Thoracic aorta (tissue), 2 donors: ENCODE measurements at regions not wholly inside any gene's neighbourhood (a gene's known extent, or its start where the extent isn't known, plus 50 kb on each side); places are given as distances from the start of the nearest gene placed in this dataset.

Experiments used
- ATAC-seq: fragments of 150-250 bp; one replicate; pipeline ENCODE4 v1.8.0; 2017; ENCODE audit warnings: low read depth; ENCODE audit not compliant: insufficient number of reproducible peaks, low FRiP score
- DNase-seq: peaks from one replicate; pipeline ENCODE4 v3.0.0-alpha.2; 2020; ENCODE audit warnings: low spot score
- H3K27ac ChIP-seq, 2 donors: fragments of 200-600 bp; sonication (generic); 1 replicate in 1 of 2; 2 replicates in 1 of 2; pipeline ENCODE4 v1.5.1; 2016; ENCODE audit warnings: mild to moderate bottlenecking in 2 of 2, moderate library complexity in 2 of 2
- H3K27me3 ChIP-seq: fragments of 200-600 bp; sonication (generic); replicated peaks from 2 replicates; pipeline ENCODE4 v1.6.0; 2016; ENCODE audit warnings: mild to moderate bottlenecking; ENCODE audit not compliant: insufficient read depth
- H3K36me3 ChIP-seq: fragments of 200-600 bp; sonication (generic); one replicate; pipeline ENCODE4 v1.5.1; 2016
- H3K4me1 ChIP-seq, 2 donors: fragments of 200-600 bp; sonication (generic); 1 replicate in 1 of 2; 2 replicates in 1 of 2; pipeline versions ENCODE4 v1.5.1 to v1.6.0; 2016; ENCODE audit warnings: low read depth in 2 of 2, mild to moderate bottlenecking in 1 of 2; ENCODE audit not compliant: control insufficient read depth in 1 of 2
- H3K4me3 ChIP-seq: fragments of 200-600 bp; sonication (generic); 2 replicates; pipeline ENCODE4 v1.5.1; 2016; ENCODE audit warnings: mild to moderate bottlenecking
- H3K9me3 ChIP-seq: fragments of 200-600 bp; sonication (generic); 2 replicates; pipeline ENCODE4 v1.5.1; 2016
- CTCF ChIP-seq: fragments of 200-600 bp; sonication (generic); IDR thresholded peaks from one replicate; pipeline ENCODE4 v1.5.1; 2019; ENCODE audit warnings: antibody characterized with exemption

- Histone ChIP-seq H3K27ac (no peak overlapping the region), H3K27me3 (no peaks in the 10 kb centered on the region), H3K9me3 (no peaks in the 10 kb centered on the region), H3K4me3 (no peak overlapping the region), H3K36me3 (no peaks in the 10 kb centered on the region), H3K4me1 (no peaks in the 10 kb centered on the region)
- no peak for ATAC-seq
- no peak for TF ChIP-seq CTCF
- DNase-seq = no peak
These were observed 256.2 kb downstream of the KIF21A start for GRCh38 chr12:39186744-39187143.

DNA sequence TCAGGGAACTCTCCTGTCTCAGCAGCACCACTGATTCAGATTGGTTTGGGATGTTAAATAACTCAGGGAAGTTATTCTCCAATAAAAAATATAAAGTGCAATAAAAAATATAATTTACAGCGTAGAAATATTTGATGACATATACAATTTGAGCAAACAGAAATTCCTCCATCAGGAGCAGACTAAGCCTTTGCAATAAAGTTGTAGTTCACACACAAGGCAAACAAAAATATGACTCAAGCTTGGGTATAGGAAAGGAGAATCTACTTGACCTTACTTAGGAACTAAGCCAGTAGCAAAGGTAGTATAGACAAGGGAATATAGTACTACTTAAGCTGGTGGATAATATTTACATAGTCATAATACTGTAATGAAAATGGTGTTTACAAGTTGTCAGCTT lies 264.1 kb downstream of the KIF21A start:
- Histone ChIP-seq H3K4me3 (no peak overlapping the region), H3K36me3 (no peaks in the 10 kb centered on the region), H3K9me3 (no peaks in the 10 kb centered on the region), H3K4me1 (no peaks in the 10 kb centered on the region), H3K27ac (no peak overlapping the region), H3K27me3 (no peaks in the 10 kb centered on the region)
- TF ChIP-seq CTCF = no peak
- ATAC-seq (no peak), DNase-seq (no peak)

- Histone ChIP-seq H3K36me3 (no peaks in the 10 kb centered on the region), H3K27ac (no peak overlapping the region), H3K27me3 (no peaks in the 10 kb centered on the region), H3K4me1 (no peaks in the 10 kb centered on the region), H3K4me3 (no peak overlapping the region), H3K9me3 (no peaks in the 10 kb centered on the region)
- no peak for DNase-seq
- ATAC-seq = no peak
- no peak for TF ChIP-seq CTCF
These were observed 266.6 kb downstream of the KIF21A start for GRCh38 chr12:39176356-39176755.

DNA sequence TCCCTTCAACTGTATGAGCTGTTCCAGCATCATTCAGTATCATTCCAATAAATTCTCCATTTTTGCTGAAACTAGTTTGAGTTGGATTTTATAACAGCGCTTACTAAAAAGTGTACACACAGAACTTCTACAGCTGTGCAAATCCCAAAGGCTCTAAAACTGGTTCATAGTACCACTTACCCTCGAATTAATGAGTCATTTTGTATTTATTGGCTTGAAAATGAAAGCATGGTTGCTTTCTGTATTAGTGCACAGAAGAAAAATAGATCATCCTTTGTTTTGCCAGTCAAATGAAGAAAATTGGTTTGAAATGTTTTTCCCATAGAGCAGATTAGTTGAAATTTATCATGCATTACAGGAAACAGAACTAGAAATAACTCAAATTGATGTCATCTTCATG lies 268.3 kb upstream of the CPNE8 start:
- DNase-seq = no peak
- H3K27ac ChIP-seq = no peak overlapping the region
- no peaks in the 10 kb centered on the region for H3K4me1 ChIP-seq
- TF ChIP-seq CTCF = no peak
- no peak overlapping the region for H3K4me3 ChIP-seq
- no peaks in the 10 kb centered on the region for H3K9me3 ChIP-seq
- no peaks in the 10 kb centered on the region for H3K27me3 ChIP-seq
- no peaks in the 10 kb centered on the region for H3K36me3 ChIP-seq
- no peak for ATAC-seq

- ATAC-seq (no peak), DNase-seq (no peak)
- Histone ChIP-seq H3K4me3 (no peak overlapping the region), H3K27me3 (no peaks in the 10 kb centered on the region), H3K36me3 (no peaks in the 10 kb centered on the region), H3K9me3 (no peaks in the 10 kb centered on the region), H3K4me1 (no peaks in the 10 kb centered on the region), H3K27ac (no peak overlapping the region)
- no peak for TF ChIP-seq CTCF
These were observed 259.9 kb upstream of the CPNE8 start for GRCh38 chr12:39165338-39165737.
